PFSK-1 (cell line): ENCODE measurements at regions not wholly inside any gene's neighbourhood (a gene's known extent, or its start where the extent isn't known, plus 50 kb on each side); places are given as distances from the start of the nearest gene placed in this dataset.

Experiments
- POLR2AphosphoS5 ChIP-seq: IDR thresholded peaks from 2 replicates; pipeline ENCODE4 v1.6.1; 2012; ENCODE audit warnings: low read depth, mild to moderate bottlenecking, control low read depth, low read length, moderate library complexity
- REST ChIP-seq, 2 experiments: IDR thresholded peaks; 2 replicates each; pipeline versions ENCODE4 v1.6.1 to v1.8.0; 2011 to 2012; ENCODE audit warnings: low read depth in 2 of 2, low read length in 2 of 2, control low read depth in 1 of 2, inconsistent platforms in 1 of 2, mild to moderate bottlenecking in 1 of 2, moderate library complexity in 1 of 2; ENCODE audit not compliant: insufficient read depth in 1 of 2
- SIN3A ChIP-seq: IDR thresholded peaks from 2 replicates; pipeline ENCODE4 v1.6.1; 2012; ENCODE audit warnings: mild to moderate bottlenecking, low read length, moderate library complexity, borderline replicate concordance; ENCODE audit not compliant: insufficient read depth
- TAF1 ChIP-seq: IDR thresholded peaks from 2 replicates; pipeline ENCODE4 v1.6.1; 2012; ENCODE audit warnings: low read length, control low read depth, borderline replicate concordance; ENCODE audit not compliant: insufficient read depth

GRCh38 chr2:143981428-143981827 is 538.5 kb downstream of the ZEB2 start:
- TF ChIP-seq TAF1 (no peak), SIN3A (no peak), POLR2AphosphoS5 (no peak), REST (IDR thresholded peaks at IDR 0.05; ENCODE audit: insufficient read depth in 1 of 2, low read depth in 2 of 2, low read length in 2 of 2) (no peak)
